Loucy (cell line): ENCODE measurements at regions not wholly inside any gene's neighbourhood (a gene's known extent, or its start where the extent isn't known, plus 50 kb on each side); places are given as distances from the start of the nearest gene placed in this dataset.

Source experiments
- H2AFZ ChIP-seq: fragments of 200-600 bp; sonication (generic); 2 replicates; pipeline ENCODE4 v1.6.0; 2016; ENCODE audit warnings: antibody characterized with exemption, mild to moderate bottlenecking, low read length, moderate library complexity
- H3F3A ChIP-seq: fragments of 200-600 bp; 2 replicates; pipeline ENCODE4 v1.6.0; 2016; ENCODE audit warnings: antibody characterized with exemption, low read depth, mild to moderate bottlenecking
- H3K27me3 ChIP-seq: fragments of 200-600 bp; sonication (generic); 2 replicates; pipeline ENCODE4 v1.6.1; 2014; ENCODE audit warnings: low read length, mild to moderate bottlenecking; ENCODE audit not compliant: insufficient read depth, poor library complexity, severe bottlenecking
- H3K36me3 ChIP-seq: fragments of 200-600 bp; sonication (generic); 2 replicates; pipeline ENCODE4 v1.6.1; 2016; ENCODE audit warnings: low read length; ENCODE audit not compliant: insufficient read depth
- H3K4me1 ChIP-seq: fragments of 200-600 bp; sonication (generic); 2 replicates; pipeline ENCODE4 v1.5.1; 2014; ENCODE audit warnings: low read length, mild to moderate bottlenecking; ENCODE audit not compliant: insufficient read depth, poor library complexity, severe bottlenecking
- H3K4me2 ChIP-seq: fragments of 200-600 bp; sonication (generic); 2 replicates; pipeline ENCODE4 v1.6.0; 2014; ENCODE audit warnings: antibody characterized with exemption, low read length, low read depth, mild to moderate bottlenecking; ENCODE audit not compliant: poor library complexity, severe bottlenecking
- H3K4me3 ChIP-seq: fragments of 200-600 bp; sonication (generic); 2 replicates; pipeline ENCODE4 v1.5.1; 2014; ENCODE audit warnings: low read length, mild to moderate bottlenecking, mixed read lengths; ENCODE audit not compliant: poor library complexity, severe bottlenecking
- H3K79me2 ChIP-seq: fragments of 200-600 bp; sonication (generic); 2 replicates; pipeline ENCODE4 v1.6.1; 2014; ENCODE audit warnings: low read length; ENCODE audit not compliant: insufficient read depth
- H3K9ac ChIP-seq: fragments of 200-600 bp; sonication (generic); 2 replicates; pipeline ENCODE4 v1.6.0; 2014; ENCODE audit warnings: mild to moderate bottlenecking, low read depth, low read length, moderate library complexity; ENCODE audit not compliant: poor library complexity, severe bottlenecking
- H3K9me2 ChIP-seq: fragments of 200-600 bp; sonication (generic); replicated peaks from 2 replicates; pipeline ENCODE4 v1.6.1; 2016; ENCODE audit warnings: low read depth, low read length, mixed read lengths
- H3K9me3 ChIP-seq: fragments of 200-600 bp; sonication (generic); 2 replicates; pipeline ENCODE4 v1.6.1; 2014; ENCODE audit warnings: mild to moderate bottlenecking, antibody characterized with exemption, low read length, low read depth; ENCODE audit not compliant: insufficient read depth
- H4K20me1 ChIP-seq: fragments of 200-600 bp; sonication (generic); 2 replicates; pipeline ENCODE4 v1.6.0; 2014; ENCODE audit warnings: antibody characterized with exemption, low read length, mild to moderate bottlenecking; ENCODE audit not compliant: insufficient read depth, poor library complexity, severe bottlenecking
- EZH2phosphoT487 ChIP-seq: fragments of 200-600 bp; IDR thresholded peaks from 2 replicates; pipeline ENCODE4 v1.6.1; 2018; ENCODE audit warnings: antibody characterized with exemption, mild to moderate bottlenecking, moderate library complexity, borderline replicate concordance
- TF ChIP-seq, protein P1 (sequence below): fragments of 200-600 bp; sonication (generic); conservative IDR thresholded peaks from 2 replicates; pipeline ENCODE4 v1.5.1; 2014; ENCODE audit warnings: mild to moderate bottlenecking, antibody characterized with exemption, low read length

DNA sequence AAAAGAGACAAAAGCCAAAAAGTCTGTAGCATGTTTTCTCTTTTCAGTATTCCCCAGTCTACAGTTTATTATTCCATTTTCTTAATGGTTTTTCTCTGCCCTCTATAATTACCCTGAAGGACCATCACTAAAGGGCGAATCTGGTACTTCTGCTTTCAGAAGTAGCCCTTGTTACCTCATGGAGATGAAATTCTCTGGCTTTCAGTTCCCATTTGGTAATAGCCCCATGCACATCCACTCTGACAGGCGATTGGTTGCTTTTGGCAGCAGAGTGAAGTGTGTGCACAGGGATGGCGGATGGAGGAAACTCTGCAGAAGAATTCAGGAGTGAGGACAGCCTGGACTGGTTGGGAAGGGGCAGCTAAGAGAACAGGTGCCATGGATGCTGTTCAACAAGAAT is 66.3 kb upstream of the NABP1 start:
- Histone ChIP-seq H3F3A (no peaks in the 10 kb centered on the region), H3K9me3 (no peaks in the 10 kb centered on the region), H3K9ac (no peak overlapping the region), H2AFZ (no peak overlapping the region), H3K4me2 (no peak overlapping the region), H3K4me3 (no peak overlapping the region), H3K27me3 (no peaks in the 10 kb centered on the region), H3K36me3 (no peaks in the 10 kb centered on the region), H3K4me1 (no peaks in the 10 kb centered on the region), H3K79me2 (no peaks in the 10 kb centered on the region), H4K20me1 (no peaks in the 10 kb centered on the region), H3K9me2 (no peaks in the 10 kb centered on the region)
- TF ChIP-seq EZH2phosphoT487 = no peak
- TF ChIP-seq, protein P1, sequence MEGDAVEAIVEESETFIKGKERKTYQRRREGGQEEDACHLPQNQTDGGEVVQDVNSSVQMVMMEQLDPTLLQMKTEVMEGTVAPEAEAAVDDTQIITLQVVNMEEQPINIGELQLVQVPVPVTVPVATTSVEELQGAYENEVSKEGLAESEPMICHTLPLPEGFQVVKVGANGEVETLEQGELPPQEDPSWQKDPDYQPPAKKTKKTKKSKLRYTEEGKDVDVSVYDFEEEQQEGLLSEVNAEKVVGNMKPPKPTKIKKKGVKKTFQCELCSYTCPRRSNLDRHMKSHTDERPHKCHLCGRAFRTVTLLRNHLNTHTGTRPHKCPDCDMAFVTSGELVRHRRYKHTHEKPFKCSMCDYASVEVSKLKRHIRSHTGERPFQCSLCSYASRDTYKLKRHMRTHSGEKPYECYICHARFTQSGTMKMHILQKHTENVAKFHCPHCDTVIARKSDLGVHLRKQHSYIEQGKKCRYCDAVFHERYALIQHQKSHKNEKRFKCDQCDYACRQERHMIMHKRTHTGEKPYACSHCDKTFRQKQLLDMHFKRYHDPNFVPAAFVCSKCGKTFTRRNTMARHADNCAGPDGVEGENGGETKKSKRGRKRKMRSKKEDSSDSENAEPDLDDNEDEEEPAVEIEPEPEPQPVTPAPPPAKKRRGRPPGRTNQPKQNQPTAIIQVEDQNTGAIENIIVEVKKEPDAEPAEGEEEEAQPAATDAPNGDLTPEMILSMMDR = no peak

DNA sequence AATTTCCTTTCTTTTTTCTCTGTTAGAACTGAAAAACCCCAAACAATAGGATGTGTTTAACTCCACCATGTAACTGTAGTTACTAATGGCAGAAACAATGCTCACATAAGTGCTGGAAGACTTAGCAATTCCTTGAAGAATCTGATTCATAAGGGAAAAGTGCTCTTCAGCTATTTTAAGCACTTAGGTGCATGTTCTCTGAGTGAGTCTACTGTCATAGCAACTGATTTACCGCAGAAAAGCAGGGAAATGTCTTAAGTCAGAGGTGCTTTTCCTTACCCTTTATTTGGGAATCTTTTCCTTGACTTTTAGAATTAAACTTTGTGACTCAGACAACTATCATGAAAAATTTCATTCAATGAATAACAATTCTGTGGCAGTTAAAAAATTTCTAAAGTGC is 65.4 kb upstream of the NABP1 start:
- Histone ChIP-seq H3K9me2 (no peaks in the 10 kb centered on the region), H3K79me2 (no peaks in the 10 kb centered on the region), H2AFZ (no peak overlapping the region), H3K27me3 (no peaks in the 10 kb centered on the region), H3K4me1 (no peaks in the 10 kb centered on the region), H3K9me3 (no peaks in the 10 kb centered on the region), H4K20me1 (no peaks in the 10 kb centered on the region), H3F3A (no peaks in the 10 kb centered on the region), H3K9ac (no peak overlapping the region), H3K4me3 (no peak overlapping the region), H3K4me2 (no peak overlapping the region), H3K36me3 (no peaks in the 10 kb centered on the region)
- TF ChIP-seq, protein P1 = no peak

- Histone ChIP-seq H2AFZ (no peak overlapping the region), H3K9ac (no peak overlapping the region), H3K36me3 (no peaks in the 10 kb centered on the region), H3F3A (no peaks in the 10 kb centered on the region), H3K9me2 (no peaks in the 10 kb centered on the region), H4K20me1 (no peaks in the 10 kb centered on the region), H3K4me2 (no peak overlapping the region), H3K27me3 (no peaks in the 10 kb centered on the region), H3K79me2 (no peaks in the 10 kb centered on the region), H3K4me3 (no peak overlapping the region), H3K4me1 (peaks cover 10% of the 10 kb centered on the region), H3K9me3 (no peaks in the 10 kb centered on the region)
- TF ChIP-seq, protein P1 = no peak
- no peak for TF ChIP-seq EZH2phosphoT487
Observed at GRCh38 chr2:191614759-191615158, 63.2 kb upstream of the NABP1 start.
